ENCODE measurements at regions not wholly inside any gene's neighbourhood (a gene's known extent, or its start where the extent isn't known, plus 50 kb on each side); places are given as distances from the start of the nearest gene placed in this dataset.

GRCh38 chr2:78718473-78718872, 307.0 kb upstream of the REG3G start:
- TF ChIP-seq CTCF (IDR thresholded peaks at IDR 0.05) (no peak), POLR2A (IDR thresholded peaks at IDR 0.05) (no peak)

Data from testis (tissue), 2 donors.